ENCODE measurements at regions not wholly inside any gene's neighbourhood (a gene's known extent, or its start where the extent isn't known, plus 50 kb on each side); places are given as distances from the start of the nearest gene placed in this dataset.

DNA sequence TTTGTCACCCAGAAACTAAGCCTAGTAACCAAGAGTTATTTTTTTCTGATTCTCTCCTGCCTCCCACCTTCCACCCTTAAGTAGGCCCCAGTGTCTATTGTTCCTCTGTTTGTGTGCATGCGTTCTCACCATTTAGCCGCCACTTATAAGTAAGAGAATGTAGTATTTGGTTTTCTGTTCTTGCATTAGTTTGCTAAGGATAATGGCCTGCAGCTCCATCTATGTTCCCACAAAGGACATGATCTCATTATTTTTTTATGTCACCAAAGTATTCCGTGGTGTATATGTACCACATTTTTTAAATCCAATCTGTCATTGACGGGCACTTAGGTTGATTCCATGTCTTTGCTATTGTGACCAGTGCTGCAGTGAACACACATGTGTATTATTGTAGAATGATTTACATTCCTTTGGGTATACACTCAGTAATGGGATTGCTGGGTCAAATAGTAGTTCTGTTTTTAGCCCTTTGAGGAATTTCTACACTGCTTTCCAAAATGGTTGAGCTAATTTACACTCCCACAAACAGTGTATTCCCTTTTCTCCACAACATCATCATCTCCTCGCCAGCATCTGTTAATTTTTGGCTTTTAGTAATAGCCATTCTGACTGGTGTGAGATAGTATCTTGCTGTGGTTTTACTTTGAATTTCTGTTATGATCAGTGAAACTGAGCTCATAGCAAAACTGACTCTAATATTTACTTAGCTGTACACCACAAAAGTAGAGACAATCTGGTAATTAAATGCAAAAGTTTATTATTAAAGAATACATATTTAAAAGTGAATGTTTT, 660.1 kb upstream of the SLC8A1 start:
- DNase-seq, result no peak
- Histone ChIP-seq H3K4me1 (no peaks in the 10 kb centered on the region), H3K4me3 (no peak overlapping the region), H3K27ac (no peak overlapping the region), H3K27me3 (no peaks in the 10 kb centered on the region), H3K36me3 (no peaks in the 10 kb centered on the region), H3K9me3 (no peaks in the 10 kb centered on the region)
- 66% methylated on average over 5 of the region's 5 CpGs for WGBS (ENCODE audit: insufficient coverage, low coverage, low lambda C conversion rate, missing lambda C conversion rate)
- no peak for ATAC-seq
- TF ChIP-seq POLR2A (IDR thresholded peaks at IDR 0.05), result no peak
- TF ChIP-seq, protein P1, sequence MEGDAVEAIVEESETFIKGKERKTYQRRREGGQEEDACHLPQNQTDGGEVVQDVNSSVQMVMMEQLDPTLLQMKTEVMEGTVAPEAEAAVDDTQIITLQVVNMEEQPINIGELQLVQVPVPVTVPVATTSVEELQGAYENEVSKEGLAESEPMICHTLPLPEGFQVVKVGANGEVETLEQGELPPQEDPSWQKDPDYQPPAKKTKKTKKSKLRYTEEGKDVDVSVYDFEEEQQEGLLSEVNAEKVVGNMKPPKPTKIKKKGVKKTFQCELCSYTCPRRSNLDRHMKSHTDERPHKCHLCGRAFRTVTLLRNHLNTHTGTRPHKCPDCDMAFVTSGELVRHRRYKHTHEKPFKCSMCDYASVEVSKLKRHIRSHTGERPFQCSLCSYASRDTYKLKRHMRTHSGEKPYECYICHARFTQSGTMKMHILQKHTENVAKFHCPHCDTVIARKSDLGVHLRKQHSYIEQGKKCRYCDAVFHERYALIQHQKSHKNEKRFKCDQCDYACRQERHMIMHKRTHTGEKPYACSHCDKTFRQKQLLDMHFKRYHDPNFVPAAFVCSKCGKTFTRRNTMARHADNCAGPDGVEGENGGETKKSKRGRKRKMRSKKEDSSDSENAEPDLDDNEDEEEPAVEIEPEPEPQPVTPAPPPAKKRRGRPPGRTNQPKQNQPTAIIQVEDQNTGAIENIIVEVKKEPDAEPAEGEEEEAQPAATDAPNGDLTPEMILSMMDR (IDR thresholded peaks at IDR 0.05), result no peak
- intact Hi-C loops (cut with DNase I), result no loop called here

DNA sequence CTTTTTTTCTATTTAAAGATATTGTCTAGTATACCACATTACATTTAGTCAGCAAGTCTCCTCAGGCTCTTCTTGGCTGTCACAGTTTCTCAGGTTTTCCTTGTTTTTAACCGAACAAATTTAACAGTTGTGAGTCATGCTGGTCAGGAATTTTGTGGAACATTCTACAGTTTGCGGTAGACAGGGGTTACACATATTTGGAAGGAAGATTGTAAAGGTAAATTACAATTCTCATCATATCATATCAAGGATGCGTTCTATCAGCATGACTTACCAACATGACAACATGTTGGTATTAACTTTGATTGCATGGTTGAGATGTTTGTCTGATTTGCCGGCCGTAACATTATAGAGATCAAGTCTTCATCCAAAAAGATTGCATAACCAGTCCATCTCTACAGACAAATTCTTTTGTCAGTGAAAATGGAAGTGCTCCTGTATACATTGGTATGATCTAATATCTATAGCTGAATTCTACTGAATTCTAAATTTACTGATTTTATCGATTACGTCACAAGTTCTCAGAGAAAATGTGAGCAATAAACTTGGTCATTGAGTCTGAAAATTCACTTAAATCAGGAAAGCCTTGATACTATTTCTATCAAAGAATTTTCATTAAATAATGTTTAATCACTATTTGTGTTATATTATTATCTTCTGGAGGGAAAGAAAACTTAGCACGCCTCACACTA, 664.4 kb upstream of the SLC8A1 start:
- Histone ChIP-seq H3K27ac (no peak overlapping the region), H3K36me3 (no peaks in the 10 kb centered on the region), H3K4me1 (no peaks in the 10 kb centered on the region), H3K9me3 (no peaks in the 10 kb centered on the region), H3K27me3 (no peaks in the 10 kb centered on the region), H3K4me3 (no peak overlapping the region)
- DNase-seq, result no peak
- no peak for ATAC-seq
- no peak for TF ChIP-seq POLR2A (IDR thresholded peaks at IDR 0.05)
- TF ChIP-seq, protein P1 (IDR thresholded peaks at IDR 0.05), result no peak
- intact Hi-C loops (cut with DNase I), result no loop called here
- WGBS (ENCODE audit: insufficient coverage, low coverage, low lambda C conversion rate, missing lambda C conversion rate), result 70% methylated on average over 8 of the region's 8 CpGs

DNA sequence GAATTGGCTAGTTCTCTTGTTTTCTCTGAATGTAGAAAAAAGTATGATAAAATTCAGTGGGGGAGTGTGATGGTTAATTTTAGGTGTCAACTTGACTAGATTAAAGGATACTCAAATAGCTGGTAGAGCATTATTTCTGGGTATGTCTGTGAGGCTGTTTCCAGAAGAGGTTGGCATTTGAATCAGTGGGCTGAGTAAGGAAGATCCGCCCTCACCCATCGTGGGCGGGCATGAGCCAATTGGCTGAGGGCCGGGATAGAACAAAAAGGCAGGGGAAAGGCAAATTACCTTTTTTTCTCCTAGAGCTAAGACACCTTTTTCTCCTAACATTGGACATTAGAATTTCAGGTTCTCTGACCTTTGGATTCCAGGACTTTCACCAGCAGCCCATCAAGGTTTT, 667.6 kb upstream of the SLC8A1 start:
- no peak for TF ChIP-seq POLR2A (IDR thresholded peaks at IDR 0.05)
- no peak overlapping the region for H3K4me3 ChIP-seq
- intact Hi-C loops (cut with DNase I), result no loop called here
- H3K36me3 ChIP-seq, result no peaks in the 10 kb centered on the region
- no peaks in the 10 kb centered on the region for H3K9me3 ChIP-seq
- no peaks in the 10 kb centered on the region for H3K4me1 ChIP-seq
- WGBS (ENCODE audit: insufficient coverage, low coverage, low lambda C conversion rate, missing lambda C conversion rate), result no CpG with 5 or more reads among the region's 4 CpGs
- ATAC-seq, result no peak
- no peak for DNase-seq
- no peak overlapping the region for H3K27ac ChIP-seq
- no peaks in the 10 kb centered on the region for H3K27me3 ChIP-seq

DNA sequence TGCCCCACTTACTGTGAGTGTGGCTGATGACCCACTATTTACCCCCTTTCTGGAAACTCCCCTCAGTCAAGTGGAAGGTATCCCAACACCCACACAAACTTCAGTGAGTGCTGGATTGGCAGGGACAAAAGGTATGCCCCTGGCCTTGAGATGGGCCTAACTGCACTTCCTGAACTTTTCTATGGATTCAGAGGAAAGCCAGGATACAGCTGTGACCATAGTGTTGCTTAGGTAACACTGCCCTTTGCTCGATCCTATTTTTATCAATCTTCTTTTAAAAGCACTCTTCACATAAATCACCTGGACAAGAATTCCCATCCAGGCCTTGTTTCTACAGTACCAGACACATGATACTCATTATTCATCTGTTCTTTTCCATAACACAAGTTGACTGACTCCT, 671.5 kb upstream of the SLC8A1 start:
- DNase-seq, result no peak
- TF ChIP-seq, protein P1 (IDR thresholded peaks at IDR 0.05), result no peak
- TF ChIP-seq POLR2A (IDR thresholded peaks at IDR 0.05), result no peak
- intact Hi-C loops (cut with DNase I), result no loop called here
- H3K9me3 ChIP-seq, result no peaks in the 10 kb centered on the region
- no peak for ATAC-seq
- H3K27me3 ChIP-seq, result no peaks in the 10 kb centered on the region
- H3K36me3 ChIP-seq, result no peaks in the 10 kb centered on the region
- no peak overlapping the region for H3K27ac ChIP-seq
- H3K4me3 ChIP-seq, result no peak overlapping the region
- 22% methylated on average over 1 of the region's 1 CpG for WGBS (ENCODE audit: insufficient coverage, low coverage, low lambda C conversion rate, missing lambda C conversion rate)
- no peaks in the 10 kb centered on the region for H3K4me1 ChIP-seq

DNA sequence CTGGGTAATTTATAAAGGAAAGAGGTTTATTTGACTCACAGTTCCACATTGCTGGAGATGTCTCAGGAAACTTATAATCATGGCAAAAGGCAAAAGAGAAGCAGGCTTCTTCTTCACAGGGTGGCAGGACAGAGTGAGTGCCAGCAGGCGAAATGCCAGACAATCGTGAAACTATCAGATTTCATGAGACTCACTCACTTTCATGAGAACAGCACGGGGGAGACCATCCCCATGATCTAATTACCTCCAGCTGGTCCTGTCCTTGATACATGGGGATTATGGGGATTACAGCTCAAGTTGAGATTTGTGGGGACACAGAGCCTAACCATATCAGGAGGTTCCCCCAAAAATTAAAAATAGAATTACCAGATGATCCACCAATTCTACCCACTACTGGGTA, 675.5 kb upstream of the SLC8A1 start:
- H3K36me3 ChIP-seq, result no peaks in the 10 kb centered on the region
- H3K27me3 ChIP-seq, result no peaks in the 10 kb centered on the region
- WGBS (ENCODE audit: insufficient coverage, low coverage, low lambda C conversion rate, missing lambda C conversion rate), result 44% methylated on average over 3 of the region's 3 CpGs
- no peak overlapping the region for H3K27ac ChIP-seq
- no peak overlapping the region for H3K4me3 ChIP-seq
- TF ChIP-seq POLR2A (IDR thresholded peaks at IDR 0.05), result no peak
- TF ChIP-seq, protein P1 (IDR thresholded peaks at IDR 0.05), result no peak
- H3K4me1 ChIP-seq, result no peaks in the 10 kb centered on the region
- no peak for ATAC-seq
- intact Hi-C loops (cut with DNase I), result no loop called here
- no peaks in the 10 kb centered on the region for H3K9me3 ChIP-seq
- DNase-seq, result no peak
